A549 (cell line): ENCODE measurements at regions not wholly inside any gene's neighbourhood (a gene's known extent, or its start where the extent isn't known, plus 50 kb on each side); places are given as distances from the start of the nearest gene placed in this dataset.

ENCODE experiments used
- CEBPB ChIP-seq, 2 experiments: fragments of >200 bp in 1 of 2; sonication (Bioruptor Twin) in 1 of 2; formaldehyde crosslinking in 1 of 2; IDR thresholded peaks; 2 replicates each; pipeline ENCODE4 v1.6.1; 2012 to 2016
- EP300 ChIP-seq, 2 experiments: fragments of >200 bp; sonication (Bioruptor Twin); formaldehyde crosslinking; IDR thresholded peaks; 2 replicates in 1 of 2; 3 replicates in 1 of 2; pipeline ENCODE4 v1.6.1; 2016 to 2017
- KDM1A ChIP-seq: fragments of 200-600 bp; sonication (generic); IDR thresholded peaks from 2 replicates; pipeline ENCODE4 v1.6.1; 2016; ENCODE audit warnings: low read depth, mild to moderate bottlenecking
- MAFK ChIP-seq: fragments of 450-650 bp; IDR thresholded peaks from 2 replicates; pipeline ENCODE4 v1.6.1; 2014; ENCODE audit not compliant: partially characterized antibody
- MAZ ChIP-seq: fragments of 150-350 bp; IDR thresholded peaks from 2 replicates; pipeline ENCODE4 v1.6.1; 2014; ENCODE audit warnings: antibody characterized with exemption, low read depth, low read length, borderline replicate concordance
- RAD21 ChIP-seq, 2 experiments: fragments of >200 bp in 1 of 2; sonication (Bioruptor Twin) in 1 of 2; formaldehyde crosslinking in 1 of 2; IDR thresholded peaks in 1 of 2; conservative IDR thresholded peaks in 1 of 2; 2 replicates in 1 of 2; 3 replicates in 1 of 2; pipeline ENCODE4 v1.6.1; 2012 to 2018; ENCODE audit warnings: inconsistent platforms in 1 of 2
- RCOR1 ChIP-seq: fragments of 150-350 bp; IDR thresholded peaks from 2 replicates; pipeline ENCODE4 v1.6.1; 2014; ENCODE audit warnings: antibody characterized with exemption, low read length, low read depth
- TF ChIP-seq, protein P1 (sequence below): fragments of >200 bp; sonication (Bioruptor Twin); formaldehyde crosslinking; IDR thresholded peaks from 3 replicates; pipeline ENCODE4 v1.5.1; 2016

DNA sequence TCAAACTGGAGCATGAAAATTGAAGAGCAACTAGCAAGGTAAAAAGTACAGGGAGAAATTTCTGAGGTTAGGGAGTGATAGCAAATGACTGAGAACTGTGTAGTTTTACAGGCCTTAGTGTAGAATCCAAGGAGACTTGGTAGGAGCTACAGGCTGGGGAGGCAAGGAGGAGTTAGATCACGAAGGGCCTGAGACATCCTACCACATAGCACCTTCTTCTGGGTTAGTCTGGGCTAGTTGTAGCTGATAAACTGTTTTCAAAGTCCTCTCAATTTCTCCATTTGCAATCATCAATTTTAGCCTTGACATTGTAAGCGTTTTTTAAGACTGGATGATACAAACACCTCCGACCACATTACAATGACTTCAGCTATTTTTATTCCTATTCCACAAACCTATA, 209.7 kb downstream of the TMEM200A start:
- TF ChIP-seq EP300 (IDR thresholded peaks at IDR 0.05) (no peak), CEBPB (IDR thresholded peaks at IDR 0.05) (no peak), KDM1A (no peak), RAD21 (conservative IDR thresholded peaks at IDR 0.05 in 1 of 2, IDR thresholded peaks at IDR 0.05 in 1 of 2) (no peak), MAFK (no peak), MAZ (no peak), RCOR1 (no peak)
- TF ChIP-seq, protein P1, sequence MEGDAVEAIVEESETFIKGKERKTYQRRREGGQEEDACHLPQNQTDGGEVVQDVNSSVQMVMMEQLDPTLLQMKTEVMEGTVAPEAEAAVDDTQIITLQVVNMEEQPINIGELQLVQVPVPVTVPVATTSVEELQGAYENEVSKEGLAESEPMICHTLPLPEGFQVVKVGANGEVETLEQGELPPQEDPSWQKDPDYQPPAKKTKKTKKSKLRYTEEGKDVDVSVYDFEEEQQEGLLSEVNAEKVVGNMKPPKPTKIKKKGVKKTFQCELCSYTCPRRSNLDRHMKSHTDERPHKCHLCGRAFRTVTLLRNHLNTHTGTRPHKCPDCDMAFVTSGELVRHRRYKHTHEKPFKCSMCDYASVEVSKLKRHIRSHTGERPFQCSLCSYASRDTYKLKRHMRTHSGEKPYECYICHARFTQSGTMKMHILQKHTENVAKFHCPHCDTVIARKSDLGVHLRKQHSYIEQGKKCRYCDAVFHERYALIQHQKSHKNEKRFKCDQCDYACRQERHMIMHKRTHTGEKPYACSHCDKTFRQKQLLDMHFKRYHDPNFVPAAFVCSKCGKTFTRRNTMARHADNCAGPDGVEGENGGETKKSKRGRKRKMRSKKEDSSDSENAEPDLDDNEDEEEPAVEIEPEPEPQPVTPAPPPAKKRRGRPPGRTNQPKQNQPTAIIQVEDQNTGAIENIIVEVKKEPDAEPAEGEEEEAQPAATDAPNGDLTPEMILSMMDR: no peak
